ENCODE measurements at regions not wholly inside any gene's neighbourhood (a gene's known extent, or its start where the extent isn't known, plus 50 kb on each side); places are given as distances from the start of the nearest gene placed in this dataset.

DNA sequence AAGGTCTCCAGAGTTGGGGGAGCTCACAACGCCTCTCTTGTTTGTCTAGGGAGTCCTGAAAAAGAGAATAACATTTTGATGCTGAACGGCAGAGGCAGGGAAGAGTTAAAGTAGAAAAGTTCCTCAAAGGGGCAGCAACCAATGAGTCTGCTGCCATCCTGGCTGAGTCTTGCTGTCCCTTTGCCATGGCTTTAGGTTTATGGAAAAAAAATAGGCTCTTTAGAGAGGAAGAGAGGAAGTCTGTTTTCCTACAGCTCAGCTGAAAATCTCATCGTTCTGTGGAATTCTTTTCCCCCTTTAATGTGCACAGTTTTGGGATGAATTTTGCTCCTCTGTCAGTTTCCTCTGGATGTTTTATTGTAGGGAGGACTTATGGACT lies 314.8 kb upstream of the TBX3 start:
- Histone ChIP-seq H3K79me2 (ENCODE audit: control insufficient read depth in 1 of 2, insufficient read depth in 2 of 2, low read length in 2 of 2) (no peaks in the 10 kb centered on the region), H3K79me1 (ENCODE audit: low read depth, low read length) (no peaks in the 10 kb centered on the region), H2BK15ac (ENCODE audit: low read length) (no peak overlapping the region), H3K18ac (ENCODE audit: extremely low read depth, low read length) (no peak overlapping the region), H3K27me3 (replicated peaks in 1 of 4; ENCODE audit: control insufficient read depth in 3 of 4, extremely low read depth in 1 of 4, insufficient read depth in 3 of 4, low read length in 3 of 4) (no peaks in the 10 kb centered on the region), H2BK12ac (ENCODE audit: low read depth, low read length) (no peak overlapping the region), H2BK20ac (ENCODE audit: low read length) (no peak overlapping the region), H2BK5ac (ENCODE audit: low read depth, low read length) (no peak overlapping the region), H3K4ac (replicated peaks; ENCODE audit: insufficient read length, low read depth, low read length) (no peak overlapping the region), H2AFZ (ENCODE audit: low read length) (0 out of 2 replicates have a peak overlapping the region, but pooled peaks have one; percentile 4), H3K56ac (replicated peaks; ENCODE audit: insufficient read length, low read depth, low read length) (no peak overlapping the region), H3K23ac (ENCODE audit: insufficient read length) (no peak overlapping the region), H3K4me1 (replicated peaks in 1 of 4; ENCODE audit: control insufficient read depth in 3 of 4, insufficient read depth in 4 of 4, low read length in 3 of 4) (peaks cover 0 to 3% (median 0%) of the 10 kb centered on the region in 4 experiments; a peak in 1 of 7 replicates), H3K4me3 (ENCODE audit: extremely low read depth in 1 of 4, insufficient read depth in 2 of 4, low read depth in 3 of 4, low read length in 4 of 4) (no peak overlapping the region), H4K8ac (ENCODE audit: extremely low read depth, insufficient read depth, low read length) (no peak overlapping the region), H4K5ac (ENCODE audit: insufficient read length, low read depth, low read length) (no peak overlapping the region), H4K91ac (replicated peaks; ENCODE audit: insufficient read length, low read length) (no peak overlapping the region), H3K14ac (ENCODE audit: insufficient read length) (no peak overlapping the region), H3K9ac (replicated peaks in 1 of 4; ENCODE audit: extremely low read depth in 1 of 4, low read depth in 3 of 4, low read length in 3 of 4) (no peak overlapping the region), H3K23me2 (ENCODE audit: low read depth, low read length) (no peaks in the 10 kb centered on the region), H3K4me2 (ENCODE audit: insufficient read depth in 1 of 2, low read depth in 2 of 2, low read length in 2 of 2) (no peak overlapping the region), H4K20me1 (replicated peaks in 1 of 2; ENCODE audit: control insufficient read depth in 1 of 2, insufficient read depth in 2 of 2, low read length in 2 of 2) (no peaks in the 10 kb centered on the region), H3K9me3 (ENCODE audit: insufficient read depth in 2 of 2, low read depth in 1 of 2, low read length in 1 of 2) (peaks cover 9 to 12% of the 10 kb centered on the region in 2 experiments), H2AK5ac (ENCODE audit: low read depth, low read length) (no peak overlapping the region), H3K36me3 (ENCODE audit: control insufficient read depth in 2 of 4, insufficient read depth in 4 of 4, low read length in 3 of 4) (no peaks in the 10 kb centered on the region), H2BK120ac (replicated peaks; ENCODE audit: low read depth, low read length) (no peak overlapping the region), H3K27ac (ENCODE audit: low read depth, low read length) (no peak overlapping the region)
- no peak for FAIRE-seq
- DNase-seq (ENCODE audit: low read depth in 1 of 2, low spot score in 2 of 2), result no peak
- ChIA-PET POLR2A (ENCODE audit: partially characterized antibody) (no interaction called here), CTCF (ENCODE audit: partially characterized antibody) (interaction anchor here (1.2 kb wide), 1 partner anchor 16 kb away, joined by 3 read pairs; no protein-coding TSS in a partner anchor)
- 89% methylated on average over 3 of the region's 3 CpGs; no CpG with 5 or more reads in 1 of the 2 experiments for WGBS, 2 experiments (ENCODE audit: extremely low coverage in 1 of 2, insufficient coverage in 1 of 2, insufficient read length in 1 of 2, insufficient replicate concordance in 2 of 2, low coverage in 1 of 2, low lambda C conversion rate in 2 of 2, missing lambda C conversion rate in 1 of 2)
- no peak for TF ChIP-seq TAF1 (IDR thresholded peaks at IDR 0.05; ENCODE audit: low read depth, low read length)
- no peak for TF ChIP-seq NRF1 (IDR thresholded peaks at IDR 0.05; ENCODE audit: low read depth, low read length)
- TF ChIP-seq YY1 (IDR thresholded peaks at IDR 0.05; ENCODE audit: low read depth, low read length), result no peak
- no peak for TF ChIP-seq EZH2 (IDR thresholded peaks at IDR 0.05; ENCODE audit: low read depth, low read length, severe bottlenecking)
- no peak for TF ChIP-seq GABPA (IDR thresholded peaks at IDR 0.05; ENCODE audit: borderline replicate concordance, insufficient read depth, low read length)
- no peak for TF ChIP-seq RAD21 (IDR thresholded peaks at IDR 0.05 in 1 of 2, conservative IDR thresholded peaks at IDR 0.05 in 1 of 2; ENCODE audit: low read depth in 2 of 2, low read length in 2 of 2)
- no peak for TF ChIP-seq CBX8 (IDR thresholded peaks at IDR 0.05; ENCODE audit: borderline replicate concordance, low read depth, low read length)

All from H1 (cell line).